Karpas-422 (cell line): ENCODE measurements at regions not wholly inside any gene's neighbourhood (a gene's known extent, or its start where the extent isn't known, plus 50 kb on each side); places are given as distances from the start of the nearest gene placed in this dataset.

Source experiments
- DNase-seq: peaks from one replicate; pipeline ENCODE4 v3.0.0-alpha.2; 2015
- H2AFZ ChIP-seq: fragments of 200-600 bp; sonication (generic); 2 replicates; pipeline ENCODE4 v1.6.1; 2014; ENCODE audit warnings: antibody characterized with exemption, low read length, mixed read lengths
- H3K27ac ChIP-seq: fragments of 200-600 bp; sonication (generic); 2 replicates; pipeline ENCODE4 v1.5.1; 2014; ENCODE audit warnings: mild to moderate bottlenecking, low read length, moderate library complexity
- H3K27me3 ChIP-seq: fragments of 200-600 bp; sonication (generic); 2 replicates; pipeline ENCODE4 v1.6.1; 2014; ENCODE audit warnings: low read length, mixed read lengths
- H3K36me3 ChIP-seq: fragments of 200-600 bp; sonication (generic); 2 replicates; pipeline ENCODE4 v1.6.1; 2014; ENCODE audit warnings: low read length, mixed read lengths; ENCODE audit not compliant: insufficient read depth
- H3K4me1 ChIP-seq: fragments of 200-600 bp; sonication (generic); 2 replicates; pipeline ENCODE4 v1.6.1; 2014; ENCODE audit warnings: mild to moderate bottlenecking, low read length, mixed read lengths
- H3K4me2 ChIP-seq: fragments of 200-600 bp; sonication (generic); 2 replicates; pipeline ENCODE4 v1.6.1; 2014; ENCODE audit warnings: low read length, low read depth, mild to moderate bottlenecking; ENCODE audit not compliant: poor library complexity, severe bottlenecking
- H3K4me3 ChIP-seq: fragments of 200-600 bp; sonication (generic); 2 replicates; pipeline ENCODE4 v1.5.1; 2014; ENCODE audit warnings: mild to moderate bottlenecking, antibody characterized with exemption, low read length, mixed read lengths
- H3K79me2 ChIP-seq: fragments of 200-600 bp; sonication (generic); 2 replicates; pipeline ENCODE4 v1.6.1; 2014; ENCODE audit warnings: mild to moderate bottlenecking, low read length, mixed read lengths
- H3K9ac ChIP-seq: fragments of 200-600 bp; sonication (generic); 2 replicates; pipeline ENCODE4 v1.6.0; 2014; ENCODE audit warnings: low read length
- H3K9me2 ChIP-seq: fragments of 200-600 bp; sonication (generic), shearing (Covaris generic); replicated peaks from 2 replicates; pipeline ENCODE4 v1.6.0; 2014; ENCODE audit warnings: mild to moderate bottlenecking, low read length, moderate library complexity; ENCODE audit not compliant: insufficient read depth
- H3K9me3 ChIP-seq: fragments of 300-700, 200-600 bp; sonication (generic); 2 replicates; pipeline ENCODE4 v1.6.1; 2014; ENCODE audit warnings: low read length, mixed read lengths
- H4K20me1 ChIP-seq: fragments of 200-600 bp; sonication (generic); 2 replicates; pipeline ENCODE4 v1.6.1; 2014; ENCODE audit warnings: mild to moderate bottlenecking, antibody characterized with exemption, low read length, low read depth; ENCODE audit not compliant: insufficient read depth

- no peak overlapping the region for H3K27ac ChIP-seq
- no peaks in the 10 kb centered on the region for H3K4me1 ChIP-seq
- no peaks in the 10 kb centered on the region for H3K36me3 ChIP-seq
- no peaks in the 10 kb centered on the region for H3K9me3 ChIP-seq
- H4K20me1 ChIP-seq: no peaks in the 10 kb centered on the region
- no peaks in the 10 kb centered on the region for H3K27me3 ChIP-seq
- no peak overlapping the region for H3K4me2 ChIP-seq
- no peak overlapping the region for H3K4me3 ChIP-seq
- H3K79me2 ChIP-seq: no peaks in the 10 kb centered on the region
- no peak for DNase-seq
- no peak overlapping the region for H3K9ac ChIP-seq
- H3K9me2 ChIP-seq: no peaks in the 10 kb centered on the region
- H2AFZ ChIP-seq: no peak overlapping the region
Measured at GRCh38 chr15:62608369-62608768, 434.2 kb upstream of the TPM1 start.

GRCh38 chr15:62610265-62610869 lies 432.2 kb upstream of the TPM1 start:
- Histone ChIP-seq H3K9me3 (no peaks in the 10 kb centered on the region), H2AFZ (no peak overlapping the region), H3K27ac (no peak overlapping the region), H3K9me2 (no peaks in the 10 kb centered on the region), H3K4me3 (no peak overlapping the region), H3K4me1 (no peaks in the 10 kb centered on the region), H3K79me2 (no peaks in the 10 kb centered on the region), H3K4me2 (no peak overlapping the region), H3K9ac (no peak overlapping the region), H4K20me1 (no peaks in the 10 kb centered on the region), H3K36me3 (no peaks in the 10 kb centered on the region), H3K27me3 (no peaks in the 10 kb centered on the region)
- DNase-seq: no peak

DNA sequence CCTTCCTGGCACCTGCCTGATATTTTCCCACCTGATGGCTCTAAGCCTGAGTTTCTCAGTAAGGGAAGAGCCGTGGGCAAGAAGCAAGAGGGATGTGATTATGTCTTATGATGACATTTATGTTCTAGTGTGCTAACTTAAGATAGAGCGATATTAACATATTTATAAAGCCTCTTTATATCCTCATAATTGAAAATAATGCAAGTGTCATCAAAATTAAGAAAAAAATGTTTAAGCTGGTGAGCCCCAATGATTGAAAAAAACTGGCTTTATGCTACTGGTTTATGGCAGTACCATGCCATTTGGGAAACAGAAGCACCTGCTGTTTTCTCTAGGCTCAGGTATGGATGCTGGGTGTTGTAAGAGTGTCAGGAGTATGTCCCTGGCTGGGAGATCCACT lies 431.5 kb upstream of the TPM1 start:
- H3K4me2 ChIP-seq: no peak overlapping the region

GRCh38 chr15:62612183-62612733 lies 430.3 kb upstream of the TPM1 start:
- H4K20me1 ChIP-seq: no peaks in the 10 kb centered on the region
- H3K27me3 ChIP-seq: no peaks in the 10 kb centered on the region
- H3K9ac ChIP-seq: no peak overlapping the region
- H3K4me3 ChIP-seq: no peak overlapping the region
- no peak overlapping the region for H3K27ac ChIP-seq
- DNase-seq: no peak
- no peaks in the 10 kb centered on the region for H3K4me1 ChIP-seq
- H2AFZ ChIP-seq: no peak overlapping the region
- no peaks in the 10 kb centered on the region for H3K9me3 ChIP-seq
- H3K79me2 ChIP-seq: no peaks in the 10 kb centered on the region
- H3K4me2 ChIP-seq: no peak overlapping the region
- no peaks in the 10 kb centered on the region for H3K9me2 ChIP-seq
- H3K36me3 ChIP-seq: no peaks in the 10 kb centered on the region

More for the DNA sequence above, 431.5 kb upstream of the TPM1 start:
- Histone ChIP-seq H3K27me3 (no peaks in the 10 kb centered on the region), H4K20me1 (no peaks in the 10 kb centered on the region), H3K9me2 (no peaks in the 10 kb centered on the region), H3K79me2 (no peaks in the 10 kb centered on the region), H3K9ac (no peak overlapping the region), H3K9me3 (no peaks in the 10 kb centered on the region), H3K36me3 (no peaks in the 10 kb centered on the region), H3K4me3 (no peak overlapping the region), H2AFZ (no peak overlapping the region), H3K4me1 (no peaks in the 10 kb centered on the region), H3K27ac (no peak overlapping the region)
- DNase-seq: no peak

- H3K4me2 ChIP-seq: no peak overlapping the region
- no peak for DNase-seq
- H3K27me3 ChIP-seq: no peaks in the 10 kb centered on the region
- H3K27ac ChIP-seq: no peak overlapping the region
- H3K79me2 ChIP-seq: no peaks in the 10 kb centered on the region
- no peaks in the 10 kb centered on the region for H3K9me3 ChIP-seq
- H4K20me1 ChIP-seq: no peaks in the 10 kb centered on the region
- H3K4me1 ChIP-seq: no peaks in the 10 kb centered on the region
- H3K4me3 ChIP-seq: no peak overlapping the region
- H2AFZ ChIP-seq: no peak overlapping the region
- no peaks in the 10 kb centered on the region for H3K9me2 ChIP-seq
- H3K36me3 ChIP-seq: no peaks in the 10 kb centered on the region
- H3K9ac ChIP-seq: no peak overlapping the region
Measured at GRCh38 chr15:62612771-62613170, 429.8 kb upstream of the TPM1 start.

DNA sequence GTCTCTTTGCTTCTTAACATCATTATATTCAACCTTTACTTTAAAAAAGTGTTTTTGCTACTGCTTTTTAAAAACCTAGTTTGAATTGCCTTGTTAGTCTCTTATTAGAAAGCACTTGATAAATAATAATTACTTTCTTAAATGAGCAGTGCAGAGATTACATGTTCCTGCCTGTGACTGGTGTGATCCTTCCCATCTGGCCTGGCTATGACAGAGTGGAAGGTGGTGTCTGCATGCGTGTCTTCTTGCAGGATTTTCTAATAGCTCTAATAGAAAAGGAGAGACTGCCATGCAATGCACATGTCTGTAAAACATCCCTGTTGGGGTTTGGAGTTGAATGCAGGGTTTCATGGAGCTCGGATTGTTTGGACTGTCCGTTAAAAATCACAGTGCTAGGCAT lies 425.8 kb upstream of the TPM1 start:
- no peak overlapping the region for H2AFZ ChIP-seq
- H3K4me1 ChIP-seq: no peaks in the 10 kb centered on the region
- H4K20me1 ChIP-seq: no peaks in the 10 kb centered on the region
- H3K36me3 ChIP-seq: no peaks in the 10 kb centered on the region
- H3K4me2 ChIP-seq: no peak overlapping the region
- no peak overlapping the region for H3K27ac ChIP-seq
- H3K9ac ChIP-seq: no peak overlapping the region
- no peak for DNase-seq
- H3K27me3 ChIP-seq: no peaks in the 10 kb centered on the region
- H3K9me2 ChIP-seq: no peaks in the 10 kb centered on the region
- no peaks in the 10 kb centered on the region for H3K79me2 ChIP-seq
- H3K9me3 ChIP-seq: no peaks in the 10 kb centered on the region
- no peak overlapping the region for H3K4me3 ChIP-seq

- Histone ChIP-seq H2AFZ (no peak overlapping the region), H3K9me3 (no peaks in the 10 kb centered on the region), H3K4me1 (no peaks in the 10 kb centered on the region), H3K9me2 (no peaks in the 10 kb centered on the region), H4K20me1 (no peaks in the 10 kb centered on the region), H3K9ac (no peak overlapping the region), H3K27ac (no peak overlapping the region), H3K27me3 (no peaks in the 10 kb centered on the region), H3K4me3 (no peak overlapping the region), H3K36me3 (no peaks in the 10 kb centered on the region), H3K79me2 (no peaks in the 10 kb centered on the region), H3K4me2 (no peak overlapping the region)
- no peak for DNase-seq
Measured at GRCh38 chr15:62617741-62618140, 424.8 kb upstream of the TPM1 start.

- H3K36me3 ChIP-seq: no peaks in the 10 kb centered on the region
- H3K4me3 ChIP-seq: no peak overlapping the region
- no peak overlapping the region for H2AFZ ChIP-seq
- H4K20me1 ChIP-seq: no peaks in the 10 kb centered on the region
- no peaks in the 10 kb centered on the region for H3K9me2 ChIP-seq
- no peak overlapping the region for H3K27ac ChIP-seq
- no peak overlapping the region for H3K9ac ChIP-seq
- no peak overlapping the region for H3K4me2 ChIP-seq
- no peak for DNase-seq
- no peaks in the 10 kb centered on the region for H3K79me2 ChIP-seq
- no peaks in the 10 kb centered on the region for H3K4me1 ChIP-seq
- no peaks in the 10 kb centered on the region for H3K9me3 ChIP-seq
- H3K27me3 ChIP-seq: no peaks in the 10 kb centered on the region
Measured at GRCh38 chr15:62618432-62618831, 424.1 kb upstream of the TPM1 start.
